Trophoblast cell (in vitro differentiated cells and primary cell): ENCODE measurements at regions not wholly inside any gene's neighbourhood (a gene's known extent, or its start where the extent isn't known, plus 50 kb on each side); places are given as distances from the start of the nearest gene placed in this dataset.

ENCODE experiments used
- DNase-seq, 2 donors: peaks; one replicate each; pipeline ENCODE4 v3.0.0-alpha.2; 2016
- H2AFZ ChIP-seq: 2 replicates; pipeline ENCODE4 v1.6.1; 2013; ENCODE audit warnings: low read length, moderate library complexity, mild to moderate bottlenecking; ENCODE audit not compliant: insufficient read depth, poor library complexity
- H2AK5ac ChIP-seq: 2 replicates; pipeline ENCODE4 v1.6.1; 2013; ENCODE audit warnings: mild to moderate bottlenecking, low read length
- H2BK120ac ChIP-seq: 2 replicates; pipeline ENCODE4 v1.6.1; 2013; ENCODE audit warnings: low read length, mild to moderate bottlenecking, moderate library complexity; ENCODE audit not compliant: insufficient read depth, poor library complexity
- H2BK12ac ChIP-seq: 2 replicates; pipeline ENCODE4 v1.6.1; 2013; ENCODE audit warnings: mild to moderate bottlenecking, low read length, moderate library complexity
- H2BK5ac ChIP-seq: 2 replicates; pipeline ENCODE4 v1.6.1; 2013; ENCODE audit warnings: low read length, low read depth, moderate library complexity, mild to moderate bottlenecking; ENCODE audit not compliant: poor library complexity
- H3K14ac ChIP-seq: 2 replicates; pipeline ENCODE4 v1.6.1; 2013; ENCODE audit warnings: mild to moderate bottlenecking, low read length
- H3K18ac ChIP-seq: 2 replicates; pipeline ENCODE4 v1.6.1; 2013; ENCODE audit warnings: mild to moderate bottlenecking, low read length
- H3K23ac ChIP-seq: 2 replicates; pipeline ENCODE4 v1.6.1; 2013; ENCODE audit warnings: low read length
- H3K27ac ChIP-seq: 2 replicates; pipeline ENCODE4 v1.5.1; 2013; ENCODE audit warnings: low read depth, mild to moderate bottlenecking, inconsistent platforms, low read length, moderate library complexity
- H3K27me3 ChIP-seq: 2 replicates; pipeline ENCODE4 v1.6.1; 2013; ENCODE audit warnings: inconsistent platforms, mild to moderate bottlenecking, low read length, moderate library complexity; ENCODE audit not compliant: insufficient read depth
- H3K36me3 ChIP-seq, 2 experiments: 1 replicate in 1 of 2; 2 replicates in 1 of 2; pipeline ENCODE4 v1.6.1; 2013; ENCODE audit warnings: low read length in 2 of 2, mild to moderate bottlenecking in 2 of 2, moderate library complexity in 1 of 2; ENCODE audit not compliant: insufficient read depth in 2 of 2, control insufficient read depth in 1 of 2
- H3K4ac ChIP-seq: 2 replicates; pipeline ENCODE4 v1.6.1; 2013; ENCODE audit warnings: low read depth, mild to moderate bottlenecking, low read length, moderate library complexity
- H3K4me1 ChIP-seq, 2 experiments: 1 replicate in 1 of 2; 2 replicates in 1 of 2; pipeline ENCODE4 v1.6.1; 2013; ENCODE audit warnings: low read length in 2 of 2, mild to moderate bottlenecking in 2 of 2, moderate library complexity in 1 of 2; ENCODE audit not compliant: insufficient read depth in 2 of 2, control insufficient read depth in 1 of 2
- H3K4me2 ChIP-seq: 2 replicates; pipeline ENCODE4 v1.6.1; 2013; ENCODE audit warnings: inconsistent platforms, mild to moderate bottlenecking, low read length, moderate library complexity
- H3K4me3 ChIP-seq: 2 replicates; pipeline ENCODE4 v1.5.1; 2013; ENCODE audit warnings: mild to moderate bottlenecking, low read depth, low read length, inconsistent platforms
- H3K79me1 ChIP-seq: one replicate; pipeline ENCODE4 v1.6.1; 2013; ENCODE audit warnings: low read length
- H3K79me2 ChIP-seq: 2 replicates; pipeline ENCODE4 v1.6.1; 2013; ENCODE audit warnings: low read length, mild to moderate bottlenecking; ENCODE audit not compliant: control insufficient read depth, insufficient read depth, poor library complexity
- H3K9ac ChIP-seq: 2 replicates; pipeline ENCODE4 v1.6.1; 2013; ENCODE audit warnings: mild to moderate bottlenecking, low read length
- H3K9me3 ChIP-seq: 2 replicates; pipeline ENCODE4 v1.6.1; 2013; ENCODE audit warnings: low read depth, mild to moderate bottlenecking, control low read depth, inconsistent platforms, low read length; ENCODE audit not compliant: insufficient read depth
- H4K12ac ChIP-seq: 2 replicates; pipeline ENCODE4 v1.6.1; 2013; ENCODE audit warnings: low read depth, mild to moderate bottlenecking, low read length, moderate library complexity
- H4K8ac ChIP-seq: 2 replicates; pipeline ENCODE4 v1.6.1; 2013; ENCODE audit warnings: low read depth, mild to moderate bottlenecking, low read length, moderate library complexity
- H4K91ac ChIP-seq: one replicate; pipeline ENCODE4 v1.6.1; 2013; ENCODE audit warnings: low read depth, mild to moderate bottlenecking, low read length, moderate library complexity
- WGBS: extraction: QIAGEN DNeasy Blood & Tissue Kit; methylation state at CpG from one replicate; pipeline ENCODE4 v1.1.7; 2013; ENCODE audit warnings: missing lambda C conversion rate; ENCODE audit not compliant: insufficient read length, insufficient coverage; ENCODE audit errors: extremely low coverage; 5-methylcytosine and 5-hydroxymethylcytosine counted together

DNA sequence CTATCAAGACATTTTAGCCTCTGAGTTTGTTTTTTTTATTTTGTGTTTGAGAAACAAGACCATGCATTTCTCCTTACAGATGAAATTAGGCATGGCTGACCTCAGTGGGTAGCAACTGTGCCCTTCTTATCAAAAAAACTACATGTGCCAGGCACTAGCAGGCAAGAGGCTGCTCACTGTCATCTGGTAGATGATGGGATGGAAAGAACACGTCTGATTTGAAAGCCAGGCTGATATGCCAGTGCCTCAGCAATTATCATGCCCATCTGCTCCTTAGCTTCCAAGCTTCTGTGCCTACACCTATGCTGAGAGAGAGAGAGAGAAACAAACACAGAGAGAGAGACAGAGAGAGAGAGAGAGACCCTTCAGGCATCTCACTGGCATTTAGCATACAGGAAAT lies 149.9 kb downstream of the C6orf118 start:
- H3K79me2 ChIP-seq: no peaks in the 10 kb centered on the region
- H3K4me2 ChIP-seq: no peak overlapping the region
- no CpG with 5 or more reads among the region's 1 CpG for WGBS
- no peak overlapping the region for H3K9ac ChIP-seq
- no peak overlapping the region for H2BK12ac ChIP-seq
- no peak overlapping the region for H3K14ac ChIP-seq
- DNase-seq: no peak
- no peaks in the 10 kb centered on the region for H3K4me1 ChIP-seq
- H3K79me1 ChIP-seq: no peaks in the 10 kb centered on the region
- no peak overlapping the region for H4K8ac ChIP-seq
- H2AFZ ChIP-seq: no peak overlapping the region
- H3K9me3 ChIP-seq: peaks cover 10% of the 10 kb centered on the region
- H3K23ac ChIP-seq: no peak overlapping the region
- H3K36me3 ChIP-seq: no peaks in the 10 kb centered on the region
- no peak overlapping the region for H4K12ac ChIP-seq
- no peak overlapping the region for H2BK5ac ChIP-seq
- no peak overlapping the region for H4K91ac ChIP-seq
- H3K27ac ChIP-seq: no peak overlapping the region
- no peaks in the 10 kb centered on the region for H3K27me3 ChIP-seq
- H2AK5ac ChIP-seq: no peak overlapping the region
- no peak overlapping the region for H3K18ac ChIP-seq
- no peak overlapping the region for H3K4ac ChIP-seq
- H2BK120ac ChIP-seq: no peak overlapping the region
- no peak overlapping the region for H3K4me3 ChIP-seq

DNA sequence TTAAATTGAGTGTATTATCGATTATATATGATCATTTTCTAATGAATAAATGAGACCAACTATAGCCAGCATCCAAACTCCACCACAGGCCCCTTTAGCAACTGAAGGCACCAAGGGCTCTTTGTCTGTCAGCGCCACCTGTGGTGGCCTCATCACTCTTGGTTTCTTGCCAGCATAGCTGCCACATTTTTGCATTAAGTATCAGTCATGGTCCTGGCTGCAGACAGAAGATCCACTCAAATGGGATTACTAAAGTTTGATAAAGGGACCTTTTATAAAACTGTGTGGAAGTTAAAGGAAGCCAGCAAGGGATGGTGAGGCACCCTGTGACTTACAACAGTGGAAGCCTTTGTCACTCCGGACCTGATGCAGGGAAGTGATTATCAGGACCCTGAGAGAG lies 162.9 kb downstream of the C6orf118 start:
- Histone ChIP-seq H4K12ac (no peak overlapping the region), H3K27me3 (no peaks in the 10 kb centered on the region), H4K91ac (no peak overlapping the region), H3K4me3 (no peak overlapping the region), H3K18ac (no peak overlapping the region), H3K4me2 (no peak overlapping the region), H3K23ac (no peak overlapping the region), H2AK5ac (no peak overlapping the region), H2BK5ac (no peak overlapping the region), H4K8ac (no peak overlapping the region), H3K4ac (no peak overlapping the region), H3K79me2 (no peaks in the 10 kb centered on the region), H3K14ac (no peak overlapping the region), H3K9me3 (peaks cover 2% of the 10 kb centered on the region), H2AFZ (no peak overlapping the region), H3K4me1 (no peaks in the 10 kb centered on the region), H3K36me3 (no peaks in the 10 kb centered on the region), H2BK120ac (no peak overlapping the region), H2BK12ac (no peak overlapping the region), H3K9ac (no peak overlapping the region), H3K79me1 (no peaks in the 10 kb centered on the region), H3K27ac (no peak overlapping the region)
- WGBS: no CpG with 5 or more reads among the region's 3 CpGs
- no peak for DNase-seq

DNA sequence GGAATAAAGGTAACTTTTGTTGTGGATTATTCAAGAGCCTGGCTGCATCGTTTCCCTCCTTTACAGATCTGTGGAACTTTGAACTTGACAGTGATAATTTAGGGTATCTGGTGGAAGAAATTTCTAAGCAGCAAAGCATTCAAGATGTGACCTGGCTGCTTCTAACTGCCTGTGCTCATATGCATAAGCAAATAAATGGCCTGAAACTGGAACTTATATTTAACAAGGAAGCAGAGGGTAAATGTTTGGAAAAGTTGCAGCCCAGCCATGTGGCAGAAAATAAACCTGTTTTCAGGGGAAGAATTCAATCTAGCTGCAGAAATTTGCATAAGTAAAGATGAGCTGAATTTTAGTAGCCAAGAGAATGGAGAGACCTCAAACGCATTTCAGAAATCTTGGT lies 173.5 kb downstream of the C6orf118 start:
- no CpG with 5 or more reads among the region's 2 CpGs for whole genome bisulfite sequencing
- Histone ChIP-seq H2AFZ (no peak overlapping the region), H3K4me3 (no peak overlapping the region), H2AK5ac (no peak overlapping the region), H3K27me3 (no peaks in the 10 kb centered on the region), H3K79me1 (no peaks in the 10 kb centered on the region), H3K9me3 (peaks cover 2% of the 10 kb centered on the region), H4K91ac (no peak overlapping the region), H3K4ac (no peak overlapping the region), H4K12ac (no peak overlapping the region), H3K4me1 (no peaks in the 10 kb centered on the region), H2BK5ac (no peak overlapping the region), H3K36me3 (no peaks in the 10 kb centered on the region), H3K79me2 (no peaks in the 10 kb centered on the region), H3K18ac (no peak overlapping the region), H4K8ac (no peak overlapping the region), H3K23ac (no peak overlapping the region), H3K9ac (no peak overlapping the region), H3K27ac (no peak overlapping the region), H2BK120ac (no peak overlapping the region), H3K14ac (no peak overlapping the region), H2BK12ac (no peak overlapping the region), H3K4me2 (no peak overlapping the region)
- DNase-seq: no peak

DNA sequence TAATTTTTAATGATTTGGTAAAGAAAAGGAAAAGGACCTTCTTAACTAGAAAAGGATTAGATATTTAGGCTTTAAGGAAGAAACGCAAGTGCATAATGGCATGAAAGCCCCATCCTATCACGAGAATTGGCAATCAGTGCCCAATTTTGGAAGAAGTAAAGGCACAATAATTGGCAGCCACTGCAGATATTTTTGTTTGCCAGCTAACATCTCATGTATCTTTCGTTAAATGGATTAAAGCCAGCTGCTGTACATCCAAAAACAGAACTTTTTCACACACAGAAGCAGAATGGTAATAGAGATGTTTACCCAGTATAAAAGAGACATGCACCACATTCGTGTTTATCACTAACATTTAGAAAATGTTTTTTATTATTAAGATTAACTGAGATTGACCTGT lies 180.3 kb downstream of the C6orf118 start:
- Histone ChIP-seq H3K4me2 (no peak overlapping the region), H3K9me3 (no peaks in the 10 kb centered on the region), H4K8ac (no peak overlapping the region), H3K18ac (no peak overlapping the region), H3K23ac (no peak overlapping the region), H3K14ac (no peak overlapping the region), H3K27me3 (no peaks in the 10 kb centered on the region), H3K27ac (no peak overlapping the region), H4K91ac (no peak overlapping the region), H3K79me1 (no peaks in the 10 kb centered on the region), H2BK5ac (no peak overlapping the region), H3K4ac (no peak overlapping the region), H2BK12ac (no peak overlapping the region), H3K79me2 (no peaks in the 10 kb centered on the region), H2AK5ac (no peak overlapping the region), H2BK120ac (no peak overlapping the region), H3K4me3 (no peak overlapping the region), H3K9ac (no peak overlapping the region), H2AFZ (no peak overlapping the region), H3K36me3 (no peaks in the 10 kb centered on the region), H3K4me1 (no peaks in the 10 kb centered on the region), H4K12ac (no peak overlapping the region)
- no peak for DNase-seq
- WGBS: no CpG with 5 or more reads among the region's 4 CpGs
